ENCODE measurements at regions not wholly inside any gene's neighbourhood (a gene's known extent, or its start where the extent isn't known, plus 50 kb on each side); places are given as distances from the start of the nearest gene placed in this dataset.

DNA sequence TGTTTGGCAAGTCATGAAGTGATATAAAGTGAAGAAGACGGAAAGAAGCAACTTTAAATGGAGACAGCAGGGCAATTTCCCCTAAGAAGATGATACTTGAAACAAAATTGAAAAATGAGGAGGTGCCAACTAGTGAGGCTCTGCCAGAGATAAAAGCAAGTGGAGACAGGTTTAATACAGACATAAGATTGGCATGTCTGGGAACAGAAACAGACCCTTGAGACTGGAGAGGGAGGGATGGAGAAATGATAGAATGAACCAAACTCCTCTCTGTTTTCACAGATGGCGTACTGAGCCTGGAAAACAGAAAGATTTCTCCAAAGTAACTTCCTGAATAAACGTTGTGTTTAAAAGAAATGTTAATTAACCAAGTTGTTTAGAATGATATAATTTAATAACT, 354.5 kb upstream of the ANO5 start (continued):
- no peak for TF ChIP-seq CSDC2 (CRISPR knock-in tag; IDR thresholded peaks at IDR 0.05)
- TF ChIP-seq PATZ1 (CRISPR knock-in tag; IDR thresholded peaks at IDR 0.05; ENCODE audit: borderline replicate concordance), result no peak
- TF ChIP-seq TCF4 (CRISPR knock-in tag; IDR thresholded peaks at IDR 0.05; ENCODE audit: borderline replicate concordance), result no peak
- no peak for TF ChIP-seq OSR1 (CRISPR knock-in tag; IDR thresholded peaks at IDR 0.05)
- TF ChIP-seq ZNF565 (CRISPR knock-in tag; conservative IDR thresholded peaks at IDR 0.05; ENCODE audit: low read depth), result no peak
- TF ChIP-seq BACH2 (CRISPR knock-in tag; IDR thresholded peaks at IDR 0.05; ENCODE audit: borderline replicate concordance), result no peak

- no peak for ATAC-seq
- TF ChIP-seq ZNF565 (CRISPR knock-in tag; conservative IDR thresholded peaks at IDR 0.05; ENCODE audit: low read depth) (no peak), PATZ1 (CRISPR knock-in tag; IDR thresholded peaks at IDR 0.05; ENCODE audit: borderline replicate concordance) (no peak), BACH2 (CRISPR knock-in tag; IDR thresholded peaks at IDR 0.05; ENCODE audit: borderline replicate concordance) (no peak), ZFP30 (CRISPR knock-in tag; IDR thresholded peaks at IDR 0.05) (no peak), ARNTL (CRISPR knock-in tag; IDR thresholded peaks at IDR 0.05; ENCODE audit: borderline replicate concordance, low read depth) (no peak)
These were observed 353.1 kb upstream of the ANO5 start for GRCh38 chr11:21839796-21840195.

DNA sequence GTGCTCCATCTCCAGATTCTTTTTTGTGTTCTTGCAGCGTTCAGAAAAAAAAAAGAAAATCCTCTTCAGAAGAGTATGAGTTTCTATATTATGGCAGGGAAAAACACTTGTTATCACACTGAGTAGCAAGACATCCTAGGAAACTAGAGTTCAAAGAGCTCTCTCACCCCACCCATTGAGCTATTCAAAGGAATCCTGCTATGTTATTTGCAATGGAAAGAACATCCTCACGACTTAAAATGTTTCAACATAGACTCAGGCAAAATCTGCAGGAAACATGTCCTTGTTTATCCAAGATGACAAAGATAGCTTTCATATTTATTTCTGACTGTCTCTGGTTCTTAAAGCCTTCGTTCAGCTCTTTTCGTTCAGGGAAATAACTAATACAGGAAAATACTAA, 331.6 kb upstream of the ANO5 start:
- no peak for TF ChIP-seq ZFP30 (CRISPR knock-in tag; IDR thresholded peaks at IDR 0.05)
- TF ChIP-seq ZNF565 (CRISPR knock-in tag; conservative IDR thresholded peaks at IDR 0.05; ENCODE audit: low read depth), result no peak
- no peak for TF ChIP-seq ZC3H10 (CRISPR knock-in tag; IDR thresholded peaks at IDR 0.05)
- no peak for TF ChIP-seq ARNTL (CRISPR knock-in tag; IDR thresholded peaks at IDR 0.05; ENCODE audit: borderline replicate concordance, low read depth)
- TF ChIP-seq RARB (CRISPR knock-in tag; IDR thresholded peaks at IDR 0.05), result no peak
- TF ChIP-seq ZNF8 (CRISPR knock-in tag; IDR thresholded peaks at IDR 0.05), result no peak
- no peak for TF ChIP-seq BACH2 (CRISPR knock-in tag; IDR thresholded peaks at IDR 0.05; ENCODE audit: borderline replicate concordance)
- no peak for TF ChIP-seq ZNF70 (CRISPR knock-in tag; IDR thresholded peaks at IDR 0.05)
- no peak for ATAC-seq

GRCh38 chr11:21865541-21865940, 327.3 kb upstream of the ANO5 start:
- TF ChIP-seq, protein P1, sequence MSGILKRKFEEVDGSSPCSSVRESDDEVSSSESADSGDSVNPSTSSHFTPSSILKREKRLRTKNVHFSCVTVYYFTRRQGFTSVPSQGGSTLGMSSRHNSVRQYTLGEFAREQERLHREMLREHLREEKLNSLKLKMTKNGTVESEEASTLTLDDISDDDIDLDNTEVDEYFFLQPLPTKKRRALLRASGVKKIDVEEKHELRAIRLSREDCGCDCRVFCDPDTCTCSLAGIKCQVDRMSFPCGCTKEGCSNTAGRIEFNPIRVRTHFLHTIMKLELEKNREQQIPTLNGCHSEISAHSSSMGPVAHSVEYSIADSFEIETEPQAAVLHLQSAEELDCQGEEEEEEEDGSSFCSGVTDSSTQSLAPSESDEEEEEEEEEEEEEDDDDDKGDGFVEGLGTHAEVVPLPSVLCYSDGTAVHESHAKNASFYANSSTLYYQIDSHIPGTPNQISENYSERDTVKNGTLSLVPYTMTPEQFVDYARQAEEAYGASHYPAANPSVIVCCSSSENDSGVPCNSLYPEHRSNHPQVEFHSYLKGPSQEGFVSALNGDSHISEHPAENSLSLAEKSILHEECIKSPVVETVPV (CRISPR knock-in tag; IDR thresholded peaks at IDR 0.05), result no peak
- TF ChIP-seq TOX (CRISPR knock-in tag; IDR thresholded peaks at IDR 0.05; ENCODE audit: borderline replicate concordance) (no peak), ESRRG (CRISPR knock-in tag; IDR thresholded peaks at IDR 0.05) (no peak), ZNF70 (CRISPR knock-in tag; IDR thresholded peaks at IDR 0.05) (no peak), PPARA (CRISPR knock-in tag; IDR thresholded peaks at IDR 0.05; ENCODE audit: borderline replicate concordance) (no peak), RARB (CRISPR knock-in tag; IDR thresholded peaks at IDR 0.05) (no peak), BACH2 (CRISPR knock-in tag; IDR thresholded peaks at IDR 0.05; ENCODE audit: borderline replicate concordance) (no peak), ZC3H10 (CRISPR knock-in tag; IDR thresholded peaks at IDR 0.05) (no peak), CSDC2 (CRISPR knock-in tag; IDR thresholded peaks at IDR 0.05) (no peak), ZNF565 (CRISPR knock-in tag; conservative IDR thresholded peaks at IDR 0.05; ENCODE audit: low read depth) (no peak)
- no peak for ATAC-seq

DNA sequence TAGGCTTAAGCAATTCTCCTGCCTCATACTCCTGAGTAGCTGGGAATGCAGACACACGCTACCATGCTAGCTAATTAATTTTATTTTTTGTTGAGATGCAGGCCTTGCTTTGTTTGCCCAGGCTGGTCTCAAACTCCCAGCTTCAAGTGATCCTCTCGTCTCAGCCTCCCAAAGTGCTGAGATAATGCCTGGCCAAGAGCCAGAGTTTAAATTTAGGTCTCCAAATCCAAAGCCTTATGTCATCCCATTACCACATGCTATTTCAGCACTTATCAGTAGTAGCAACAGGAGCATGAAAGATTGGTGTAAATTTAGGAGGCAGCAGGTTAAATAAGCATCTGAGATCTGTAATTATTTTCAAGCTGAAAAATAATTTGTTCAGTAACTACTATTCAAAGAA, 326.1 kb upstream of the ANO5 start:
- TF ChIP-seq ZNF8 (CRISPR knock-in tag; IDR thresholded peaks at IDR 0.05) (no peak), ARNTL (CRISPR knock-in tag; IDR thresholded peaks at IDR 0.05; ENCODE audit: borderline replicate concordance, low read depth) (no peak), ZC3H10 (CRISPR knock-in tag; IDR thresholded peaks at IDR 0.05) (no peak), TCF4 (CRISPR knock-in tag; IDR thresholded peaks at IDR 0.05; ENCODE audit: borderline replicate concordance) (no peak), ZNF70 (CRISPR knock-in tag; IDR thresholded peaks at IDR 0.05) (no peak), CSDC2 (CRISPR knock-in tag; IDR thresholded peaks at IDR 0.05) (no peak), RARB (CRISPR knock-in tag; IDR thresholded peaks at IDR 0.05) (no peak), ISL1 (CRISPR knock-in tag; IDR thresholded peaks at IDR 0.05) (no peak), TSHZ2 (CRISPR knock-in tag; IDR thresholded peaks at IDR 0.05) (no peak), SNAI2 (CRISPR knock-in tag; IDR thresholded peaks at IDR 0.05) (no peak), PPARA (CRISPR knock-in tag; IDR thresholded peaks at IDR 0.05; ENCODE audit: borderline replicate concordance) (no peak), BACH2 (CRISPR knock-in tag; IDR thresholded peaks at IDR 0.05; ENCODE audit: borderline replicate concordance) (no peak), ESRRG (CRISPR knock-in tag; IDR thresholded peaks at IDR 0.05) (no peak), GLIS3 (CRISPR knock-in tag; IDR thresholded peaks at IDR 0.05) (no peak)
- TF ChIP-seq, protein P2, sequence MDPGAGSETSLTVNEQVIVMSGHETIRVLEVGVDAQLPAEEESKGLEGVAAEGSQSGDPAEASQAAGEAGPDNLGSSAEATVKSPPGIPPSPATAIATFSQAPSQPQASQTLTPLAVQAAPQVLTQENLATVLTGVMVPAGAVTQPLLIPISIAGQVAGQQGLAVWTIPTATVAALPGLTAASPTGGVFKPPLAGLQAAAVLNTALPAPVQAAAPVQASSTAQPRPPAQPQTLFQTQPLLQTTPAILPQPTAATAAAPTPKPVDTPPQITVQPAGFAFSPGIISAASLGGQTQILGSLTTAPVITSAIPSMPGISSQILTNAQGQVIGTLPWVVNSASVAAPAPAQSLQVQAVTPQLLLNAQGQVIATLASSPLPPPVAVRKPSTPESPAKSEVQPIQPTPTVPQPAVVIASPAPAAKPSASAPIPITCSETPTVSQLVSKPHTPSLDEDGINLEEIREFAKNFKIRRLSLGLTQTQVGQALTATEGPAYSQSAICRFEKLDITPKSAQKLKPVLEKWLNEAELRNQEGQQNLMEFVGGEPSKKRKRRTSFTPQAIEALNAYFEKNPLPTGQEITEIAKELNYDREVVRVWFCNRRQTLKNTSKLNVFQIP (CRISPR knock-in tag; IDR thresholded peaks at IDR 0.05; ENCODE audit: borderline replicate concordance, low read depth), result no peak
- TF ChIP-seq, protein P1 (CRISPR knock-in tag; IDR thresholded peaks at IDR 0.05), result no peak
- ATAC-seq, result no peak
